Endothelial cell of umbilical vein (primary cell): ENCODE measurements at regions not wholly inside any gene's neighbourhood (a gene's known extent, or its start where the extent isn't known, plus 50 kb on each side); places are given as distances from the start of the nearest gene placed in this dataset.

Source experiments
- BruUV-seq: library from RNA; stranded (reverse); fragments of 400-500 nt; replicated peaks from 2 replicates; lab custom pipeline; 2021; lab: Mats Ljungman, UMichigan
- CTCF ChIA-PET: fragments of 300-600, 350-600 bp; sonication (Branson Sonifier 250); formaldehyde crosslinking; loops from one replicate; lab custom pipeline; 2021; ENCODE audit warnings: antibody characterized with exemption, inconsistent platforms; lab: Charles Lee
- POLR2A ChIA-PET: fragments of 300-600, 350-600 bp; sonication (Branson Sonifier 250); formaldehyde crosslinking; loops from one replicate; lab custom pipeline; 2021; ENCODE audit warnings: antibody characterized with exemption, inconsistent platforms; lab: Charles Lee
- DNase-seq: peaks from one replicate; pipeline ENCODE4 v3.0.0-alpha.2; 2011; ENCODE audit warnings: low read depth, low spot score
- FAIRE-seq: peaks from 2 replicates; lab custom pipeline; 2011; peaks lifted over from hg19 to GRCh38; lab: Jason Lieb, UNC
- H2AFZ ChIP-seq: 2 replicates; pipeline ENCODE4 v1.6.0; 2012; ENCODE audit warnings: low read depth, low read length, control low read depth, inconsistent platforms
- H3K27ac ChIP-seq: 2 replicates; pipeline ENCODE4 v1.5.1; 2011; ENCODE audit warnings: low read depth, mild to moderate bottlenecking, control low read depth, low read length, moderate library complexity; ENCODE audit not compliant: insufficient read depth
- H3K27me3 ChIP-seq, 2 experiments: 2 replicates each; pipeline versions ENCODE4 v1.6.0 to v1.6.1; 2011; ENCODE audit warnings: low read length in 2 of 2, mixed read lengths in 1 of 2; ENCODE audit not compliant: control insufficient read depth in 2 of 2, insufficient read depth in 2 of 2
- H3K36me3 ChIP-seq, 2 experiments: 2 replicates in 1 of 2; 3 replicates in 1 of 2; pipeline ENCODE4 v1.5.1; 2011; ENCODE audit warnings: low read length in 2 of 2, mild to moderate bottlenecking in 1 of 2, moderate library complexity in 1 of 2; ENCODE audit not compliant: control insufficient read depth in 2 of 2, insufficient read depth in 2 of 2; ENCODE audit errors: extremely low read depth in 1 of 2
- H3K4me1 ChIP-seq: 3 replicates; pipeline ENCODE4 v1.5.1; 2011; ENCODE audit warnings: mild to moderate bottlenecking, low read length; ENCODE audit not compliant: control insufficient read depth, insufficient read depth; ENCODE audit errors: extremely low read depth
- H3K4me2 ChIP-seq: 2 replicates; pipeline ENCODE4 v1.6.1; 2011; ENCODE audit warnings: low read length, control low read depth, mixed read lengths; ENCODE audit not compliant: insufficient read depth
- H3K4me3 ChIP-seq, 3 experiments: fragments of 200-600 bp in 1 of 3; sonication (generic), shearing (Covaris generic) in 1 of 3; replicated peaks in 1 of 3; 2 replicates each; pipeline ENCODE4 v1.5.1; 2011 to 2016; ENCODE audit warnings: control low read depth in 3 of 3, low read length in 3 of 3, mild to moderate bottlenecking in 2 of 3, inconsistent platforms in 1 of 3, low read depth in 1 of 3, moderate library complexity in 1 of 3; ENCODE audit not compliant: insufficient read depth in 1 of 3
- H3K79me2 ChIP-seq: 2 replicates; pipeline ENCODE4 v1.6.0; 2012; ENCODE audit warnings: low read length, inconsistent platforms; ENCODE audit not compliant: control insufficient read depth, insufficient read depth
- H3K9ac ChIP-seq: replicated peaks from 2 replicates; pipeline ENCODE3; 2011; ENCODE audit warnings: low read length, control low read depth; ENCODE audit not compliant: insufficient read depth; ENCODE audit errors: extremely low read depth
- H3K9me1 ChIP-seq: replicated peaks from 3 replicates; pipeline ENCODE4 v1.6.0; 2011; ENCODE audit warnings: mild to moderate bottlenecking, low read length; ENCODE audit not compliant: control insufficient read depth, insufficient read depth; ENCODE audit errors: extremely low read depth
- H3K9me3 ChIP-seq: replicated peaks from 2 replicates; pipeline ENCODE4 v1.5.1; 2012; ENCODE audit warnings: low read length, inconsistent platforms; ENCODE audit not compliant: control insufficient read depth, insufficient read depth
- H4K20me1 ChIP-seq: replicated peaks from 2 replicates; pipeline ENCODE3; 2011; ENCODE audit warnings: mild to moderate bottlenecking, low read length; ENCODE audit not compliant: control insufficient read depth, insufficient read depth; ENCODE audit errors: extremely low read depth
- EZH2 ChIP-seq: IDR thresholded peaks from 2 replicates; pipeline ENCODE4 v1.6.1; 2012; ENCODE audit warnings: borderline replicate concordance, low read depth, mild to moderate bottlenecking, moderate library complexity, low read length, inconsistent platforms; ENCODE audit not compliant: severe bottlenecking
- FOS ChIP-seq: IDR thresholded peaks from 2 replicates; pipeline ENCODE4 v1.6.1; 2011; ENCODE audit warnings: mild to moderate bottlenecking, low read length, moderate library complexity, borderline replicate concordance; ENCODE audit not compliant: insufficient read depth
- GATA2 ChIP-seq: IDR thresholded peaks from 2 replicates; pipeline ENCODE4 v1.7.0; 2011; ENCODE audit warnings: low read depth, mild to moderate bottlenecking, moderate library complexity, mixed read lengths, low read length; ENCODE audit not compliant: insufficient read length, insufficient read depth
- JUN ChIP-seq: IDR thresholded peaks from 2 replicates; pipeline ENCODE4 v1.6.1; 2011; ENCODE audit warnings: borderline replicate concordance, low read depth; ENCODE audit not compliant: insufficient read length, insufficient read depth
- MYC ChIP-seq: IDR thresholded peaks from one replicate; pipeline ENCODE4 v1.6.1; 2011; ENCODE audit warnings: mild to moderate bottlenecking, low read depth, low read length
- POLR2A ChIP-seq: IDR thresholded peaks from 2 replicates; pipeline ENCODE4 v1.6.1; 2012; ENCODE audit warnings: low read depth, mild to moderate bottlenecking, control low read depth, low read length
- POLR2AphosphoS5 ChIP-seq: IDR thresholded peaks from 2 replicates; pipeline ENCODE4 v1.6.1; 2012; ENCODE audit warnings: low read depth, mild to moderate bottlenecking, control low read depth, low read length, moderate library complexity; ENCODE audit not compliant: insufficient read depth
- dilution Hi-C: fragments of 300-500 bp; cut with MboI; formaldehyde crosslinking; loops from one replicate; pipeline ENCODE4 v1.15.0; 2019; ENCODE audit warnings: low sequenced_read_pairs; ENCODE audit not compliant: extremely low pct_ligation_motif_present
- intact Hi-C: fragments of 100-400 bp; cut with micrococcal nuclease; formaldehyde crosslinking; loops from one replicate; pipeline ENCODE4 v1.10.0; 2022
- TF ChIP-seq, protein P1 (sequence below): IDR thresholded peaks from 2 replicates; pipeline ENCODE4 v1.6.1; 2011; ENCODE audit not compliant: insufficient read depth, insufficient read length
- TF ChIP-seq, protein P2 (sequence below), 2 donors: IDR thresholded peaks; 1 replicate in 1 of 2; 2 replicates in 1 of 2; pipeline ENCODE4 v1.5.1; 2011; ENCODE audit warnings: low read length in 2 of 2, mild to moderate bottlenecking in 2 of 2, moderate library complexity in 2 of 2, control low read depth in 1 of 2, inconsistent platforms in 1 of 2, low read depth in 1 of 2; ENCODE audit not compliant: insufficient read depth in 1 of 2; ENCODE audit errors: extremely low read depth in 1 of 2

DNA sequence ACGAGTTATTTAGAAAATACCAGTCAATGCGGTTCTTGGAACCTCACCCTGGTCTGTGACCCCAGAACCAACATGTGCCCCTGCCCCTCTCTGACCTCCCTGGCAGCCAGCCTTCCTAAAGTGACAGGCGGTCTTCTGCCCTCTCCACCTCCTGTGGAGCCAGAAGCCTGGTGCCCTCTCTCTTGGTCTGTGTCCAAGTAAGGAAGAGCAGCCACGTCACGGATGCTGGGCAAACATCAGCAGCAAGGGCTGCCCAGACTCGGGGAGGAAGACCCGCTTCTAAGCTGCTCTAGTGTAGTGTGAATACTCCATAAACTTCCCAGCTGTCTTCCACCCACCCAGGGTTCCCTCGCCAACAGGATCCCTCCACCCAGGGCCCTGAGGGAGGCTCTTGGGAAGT lies 272.4 kb downstream of the BMP7 start:
- intact Hi-C loops: no loop called here
- no peak for DNase-seq
- no TSS peak for BruUV-seq
- no peaks in the 10 kb centered on the region for H3K9me3 ChIP-seq
- no peaks in the 10 kb centered on the region for H3K79me2 ChIP-seq
- no peaks in the 10 kb centered on the region for H3K36me3 ChIP-seq
- TF ChIP-seq, protein P1, sequence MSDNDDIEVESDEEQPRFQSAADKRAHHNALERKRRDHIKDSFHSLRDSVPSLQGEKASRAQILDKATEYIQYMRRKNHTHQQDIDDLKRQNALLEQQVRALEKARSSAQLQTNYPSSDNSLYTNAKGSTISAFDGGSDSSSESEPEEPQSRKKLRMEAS: no peak
- TF ChIP-seq JUN (no peak), POLR2AphosphoS5 (no peak), EZH2 (no peak), MYC (no peak), FOS (no peak), GATA2 (no peak), POLR2A (no peak)
- TF ChIP-seq, protein P2, sequence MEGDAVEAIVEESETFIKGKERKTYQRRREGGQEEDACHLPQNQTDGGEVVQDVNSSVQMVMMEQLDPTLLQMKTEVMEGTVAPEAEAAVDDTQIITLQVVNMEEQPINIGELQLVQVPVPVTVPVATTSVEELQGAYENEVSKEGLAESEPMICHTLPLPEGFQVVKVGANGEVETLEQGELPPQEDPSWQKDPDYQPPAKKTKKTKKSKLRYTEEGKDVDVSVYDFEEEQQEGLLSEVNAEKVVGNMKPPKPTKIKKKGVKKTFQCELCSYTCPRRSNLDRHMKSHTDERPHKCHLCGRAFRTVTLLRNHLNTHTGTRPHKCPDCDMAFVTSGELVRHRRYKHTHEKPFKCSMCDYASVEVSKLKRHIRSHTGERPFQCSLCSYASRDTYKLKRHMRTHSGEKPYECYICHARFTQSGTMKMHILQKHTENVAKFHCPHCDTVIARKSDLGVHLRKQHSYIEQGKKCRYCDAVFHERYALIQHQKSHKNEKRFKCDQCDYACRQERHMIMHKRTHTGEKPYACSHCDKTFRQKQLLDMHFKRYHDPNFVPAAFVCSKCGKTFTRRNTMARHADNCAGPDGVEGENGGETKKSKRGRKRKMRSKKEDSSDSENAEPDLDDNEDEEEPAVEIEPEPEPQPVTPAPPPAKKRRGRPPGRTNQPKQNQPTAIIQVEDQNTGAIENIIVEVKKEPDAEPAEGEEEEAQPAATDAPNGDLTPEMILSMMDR (IDR thresholded peaks at IDR 0.05; ENCODE audit: extremely low read depth in 1 of 2, insufficient read depth in 1 of 2, low read depth in 1 of 2, low read length in 2 of 2): no peak
- no peak overlapping the region for H3K4me2 ChIP-seq
- no peak overlapping the region for H3K4me3 ChIP-seq
- ChIA-PET CTCF (interaction anchor here (1.5 kb wide), 1 partner anchor 11 kb away, joined by 4 read pairs; no protein-coding TSS in a partner anchor), POLR2A (no interaction called here)
- no peak overlapping the region for H3K27ac ChIP-seq
- H2AFZ ChIP-seq: no peak overlapping the region
- H3K9ac ChIP-seq: no peak overlapping the region
- H3K4me1 ChIP-seq: no peaks in the 10 kb centered on the region
- FAIRE-seq: no peak
- no peaks in the 10 kb centered on the region for H3K9me1 ChIP-seq
- H3K27me3 ChIP-seq: no peaks in the 10 kb centered on the region
- dilution Hi-C loops: no loop called here
- no peaks in the 10 kb centered on the region for H4K20me1 ChIP-seq
